ENCODE measurements at regions not wholly inside any gene's neighbourhood (a gene's known extent, or its start where the extent isn't known, plus 50 kb on each side); places are given as distances from the start of the nearest gene placed in this dataset.

DNA sequence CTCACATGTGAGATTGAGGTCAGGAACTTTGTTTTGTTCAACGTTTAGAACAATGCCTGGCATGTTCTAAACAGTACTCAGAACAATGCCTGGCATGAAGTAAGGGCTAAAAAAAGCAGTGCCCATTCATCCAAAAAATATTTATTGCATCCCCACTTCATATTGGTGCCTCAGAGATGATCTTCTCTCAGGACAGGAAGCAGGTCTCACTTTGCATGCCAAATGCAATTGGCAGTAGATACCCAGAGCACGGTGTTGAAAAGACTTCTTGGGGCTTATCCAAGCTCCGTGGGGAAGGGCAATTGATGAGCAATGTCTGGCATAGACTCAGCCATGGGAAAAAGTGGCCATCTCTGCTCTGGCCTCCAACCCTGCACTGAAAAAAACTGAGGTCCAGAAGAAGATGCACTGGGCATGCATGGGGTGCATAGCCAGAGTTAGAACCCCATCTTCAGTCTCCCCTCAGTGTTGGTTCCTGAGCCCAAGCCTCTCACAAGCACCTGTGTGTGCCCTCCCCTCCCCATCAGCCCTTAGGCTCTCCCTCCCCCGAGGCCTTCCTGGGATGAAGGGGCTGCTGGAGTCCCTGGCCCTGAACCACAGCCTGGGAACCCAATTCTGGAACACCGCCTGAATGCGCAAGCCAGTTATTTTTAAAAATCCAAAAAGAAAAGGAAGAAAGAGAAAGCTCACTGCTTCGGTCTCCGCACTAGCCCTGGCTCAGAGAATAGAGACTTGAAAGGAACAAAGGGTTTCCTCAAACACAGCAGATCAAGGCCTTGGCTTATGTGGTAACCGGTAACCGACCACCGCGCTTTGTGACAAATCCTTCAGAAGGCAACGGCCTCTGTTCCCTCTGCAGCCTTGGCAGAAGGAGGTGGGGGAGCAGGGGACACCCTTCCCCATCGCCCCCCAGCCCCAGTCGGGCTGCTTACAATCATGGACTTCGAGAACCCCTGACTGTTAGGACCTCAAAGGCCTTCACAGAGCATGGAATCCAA lies 78.5 kb upstream of the SIRPA start:
- no peak overlapping the region for H3K4me2 ChIP-seq (ENCODE audit: control insufficient read depth, insufficient read depth)
- FAIRE-seq: no peak
- POLR2A ChIA-PET: no interaction called here

DNA sequence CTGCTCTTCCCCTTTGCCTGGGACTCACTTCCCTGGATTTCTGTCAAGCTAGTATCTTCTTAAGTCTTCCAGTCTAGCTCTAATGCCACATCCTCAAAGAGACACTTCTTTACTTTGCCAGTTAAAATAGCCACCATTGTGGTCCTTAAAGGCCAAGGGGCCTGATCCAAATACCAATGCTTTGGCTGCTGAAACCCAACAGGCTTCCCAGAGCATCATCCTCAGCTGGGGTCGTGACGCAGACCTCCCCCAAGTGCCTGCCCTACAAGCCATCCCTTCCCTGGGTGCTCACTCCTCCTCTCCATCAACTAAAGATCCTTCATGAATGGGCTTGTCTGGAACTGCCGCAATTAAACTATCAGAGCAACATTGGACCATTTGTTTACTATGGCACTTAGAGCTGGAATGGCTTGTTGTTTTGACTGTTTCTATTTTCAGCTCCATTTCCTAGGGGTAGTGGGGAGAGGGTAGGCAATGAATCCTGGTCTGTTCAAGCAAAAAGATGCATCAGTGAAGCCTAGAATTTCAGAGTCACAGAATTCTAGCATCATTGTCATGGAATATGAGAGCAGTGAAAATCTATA lies 79.6 kb upstream of the SIRPA start:
- intact Hi-C loops (cut with micrococcal nuclease; ENCODE audit: unreplicated experiment): no loop called here
- ChIA-PET CTCF (no interaction called here), POLR2A (no interaction called here), SMC1A (ENCODE audit: uncharacterized antibody, unreplicated experiment) (interaction anchor here (0.9 kb wide), 1 partner anchor 982 kb away, joined by 3 read pairs; the partner anchor contains the start of gene FAM110A), RAD21 (ENCODE audit: unreplicated experiment) (interaction anchor here (0.6 kb wide), 1 partner anchor 22 kb away, joined by 3 read pairs; no protein-coding TSS in a partner anchor)
- H3K27me3 ChIP-seq (replicated peaks in 1 of 2; ENCODE audit: control insufficient read depth in 2 of 2, insufficient read depth in 2 of 2, low read length in 1 of 2): peaks cover 4 to 5% of the 10 kb centered on the region in 2 experiments; a peak in 3 of 4 replicates
- no peaks in the 10 kb centered on the region for H3K36me3 ChIP-seq (ENCODE audit: control insufficient read depth in 2 of 2, insufficient read depth in 2 of 2, low read length in 1 of 2)
- no peak for TF ChIP-seq CREB1 (IDR thresholded peaks at IDR 0.05; ENCODE audit: low read depth)
- TF ChIP-seq, protein P1, sequence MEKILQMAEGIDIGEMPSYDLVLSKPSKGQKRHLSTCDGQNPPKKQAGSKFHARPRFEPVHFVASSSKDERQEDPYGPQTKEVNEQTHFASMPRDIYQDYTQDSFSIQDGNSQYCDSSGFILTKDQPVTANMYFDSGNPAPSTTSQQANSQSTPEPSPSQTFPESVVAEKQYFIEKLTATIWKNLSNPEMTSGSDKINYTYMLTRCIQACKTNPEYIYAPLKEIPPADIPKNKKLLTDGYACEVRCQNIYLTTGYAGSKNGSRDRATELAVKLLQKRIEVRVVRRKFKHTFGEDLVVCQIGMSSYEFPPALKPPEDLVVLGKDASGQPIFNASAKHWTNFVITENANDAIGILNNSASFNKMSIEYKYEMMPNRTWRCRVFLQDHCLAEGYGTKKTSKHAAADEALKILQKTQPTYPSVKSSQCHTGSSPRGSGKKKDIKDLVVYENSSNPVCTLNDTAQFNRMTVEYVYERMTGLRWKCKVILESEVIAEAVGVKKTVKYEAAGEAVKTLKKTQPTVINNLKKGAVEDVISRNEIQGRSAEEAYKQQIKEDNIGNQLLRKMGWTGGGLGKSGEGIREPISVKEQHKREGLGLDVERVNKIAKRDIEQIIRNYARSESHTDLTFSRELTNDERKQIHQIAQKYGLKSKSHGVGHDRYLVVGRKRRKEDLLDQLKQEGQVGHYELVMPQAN (conservative IDR thresholded peaks at IDR 0.05): no peak
- TF ChIP-seq, protein P2, sequence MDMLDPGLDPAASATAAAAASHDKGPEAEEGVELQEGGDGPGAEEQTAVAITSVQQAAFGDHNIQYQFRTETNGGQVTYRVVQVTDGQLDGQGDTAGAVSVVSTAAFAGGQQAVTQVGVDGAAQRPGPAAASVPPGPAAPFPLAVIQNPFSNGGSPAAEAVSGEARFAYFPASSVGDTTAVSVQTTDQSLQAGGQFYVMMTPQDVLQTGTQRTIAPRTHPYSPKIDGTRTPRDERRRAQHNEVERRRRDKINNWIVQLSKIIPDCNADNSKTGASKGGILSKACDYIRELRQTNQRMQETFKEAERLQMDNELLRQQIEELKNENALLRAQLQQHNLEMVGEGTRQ (IDR thresholded peaks at IDR 0.05; ENCODE audit: borderline replicate concordance, low read depth, low read length): no peak
- TF ChIP-seq, protein P3, sequence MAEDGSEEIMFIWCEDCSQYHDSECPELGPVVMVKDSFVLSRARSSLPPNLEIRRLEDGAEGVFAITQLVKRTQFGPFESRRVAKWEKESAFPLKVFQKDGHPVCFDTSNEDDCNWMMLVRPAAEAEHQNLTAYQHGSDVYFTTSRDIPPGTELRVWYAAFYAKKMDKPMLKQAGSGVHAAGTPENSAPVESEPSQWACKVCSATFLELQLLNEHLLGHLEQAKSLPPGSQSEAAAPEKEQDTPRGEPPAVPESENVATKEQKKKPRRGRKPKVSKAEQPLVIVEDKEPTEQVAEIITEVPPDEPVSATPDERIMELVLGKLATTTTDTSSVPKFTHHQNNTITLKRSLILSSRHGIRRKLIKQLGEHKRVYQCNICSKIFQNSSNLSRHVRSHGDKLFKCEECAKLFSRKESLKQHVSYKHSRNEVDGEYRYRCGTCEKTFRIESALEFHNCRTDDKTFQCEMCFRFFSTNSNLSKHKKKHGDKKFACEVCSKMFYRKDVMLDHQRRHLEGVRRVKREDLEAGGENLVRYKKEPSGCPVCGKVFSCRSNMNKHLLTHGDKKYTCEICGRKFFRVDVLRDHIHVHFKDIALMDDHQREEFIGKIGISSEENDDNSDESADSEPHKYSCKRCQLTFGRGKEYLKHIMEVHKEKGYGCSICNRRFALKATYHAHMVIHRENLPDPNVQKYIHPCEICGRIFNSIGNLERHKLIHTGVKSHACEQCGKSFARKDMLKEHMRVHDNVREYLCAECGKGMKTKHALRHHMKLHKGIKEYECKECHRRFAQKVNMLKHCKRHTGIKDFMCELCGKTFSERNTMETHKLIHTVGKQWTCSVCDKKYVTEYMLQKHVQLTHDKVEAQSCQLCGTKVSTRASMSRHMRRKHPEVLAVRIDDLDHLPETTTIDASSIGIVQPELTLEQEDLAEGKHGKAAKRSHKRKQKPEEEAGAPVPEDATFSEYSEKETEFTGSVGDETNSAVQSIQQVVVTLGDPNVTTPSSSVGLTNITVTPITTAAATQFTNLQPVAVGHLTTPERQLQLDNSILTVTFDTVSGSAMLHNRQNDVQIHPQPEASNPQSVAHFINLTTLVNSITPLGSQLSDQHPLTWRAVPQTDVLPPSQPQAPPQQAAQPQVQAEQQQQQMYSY (CRISPR knock-in tag; IDR thresholded peaks at IDR 0.05): no peak
- H3K4me3 ChIP-seq: no peak overlapping the region
- H3K4me2 ChIP-seq (ENCODE audit: control insufficient read depth, insufficient read depth): no peak overlapping the region
- ATAC-seq (no peak), DNase-seq (ENCODE audit: low read depth, low spot score) (no peak), FAIRE-seq (no peak)
- no peak overlapping the region for H3K27ac ChIP-seq (ENCODE audit: control insufficient read depth, insufficient read depth)
- H3K9ac ChIP-seq (ENCODE audit: control insufficient read depth, insufficient read depth, low read length): no peak overlapping the region
- BruUV-seq (replicated peaks): no TSS peak
- no peaks in the 10 kb centered on the region for H3K79me2 ChIP-seq (ENCODE audit: control insufficient read depth, insufficient read depth, low read length)
- in situ Hi-C loops (cut with MboI): no loop called here
- WGBS (ENCODE audit: insufficient coverage, insufficient replicate concordance, low lambda C conversion rate, missing lambda C conversion rate): 44% methylated on average over 3 of the region's 3 CpGs
- H4K20me1 ChIP-seq (ENCODE audit: control insufficient read depth, insufficient read depth): no peaks in the 10 kb centered on the region
- H3K4me1 ChIP-seq (ENCODE audit: control insufficient read depth, insufficient read depth, low read length): peaks cover 11% of the 10 kb centered on the region
- H3K9me3 ChIP-seq (replicated peaks; ENCODE audit: control insufficient read depth, insufficient read depth, low read length): no peaks in the 10 kb centered on the region
- H2AFZ ChIP-seq (ENCODE audit: control insufficient read depth, low read depth, low read length): no peak overlapping the region

More for the DNA sequence above, 78.5 kb upstream of the SIRPA start:
- no peak overlapping the region for H2AFZ ChIP-seq (ENCODE audit: control insufficient read depth, low read depth, low read length)
- 32% methylated on average over 16 of the region's 16 CpGs for WGBS (ENCODE audit: insufficient coverage, insufficient replicate concordance, low lambda C conversion rate, missing lambda C conversion rate)
- BruUV-seq (replicated peaks): no TSS peak
- ATAC-seq: no peak
- no peak overlapping the region for H3K27ac ChIP-seq (ENCODE audit: control insufficient read depth, insufficient read depth)
- ChIA-PET RAD21 (ENCODE audit: unreplicated experiment) (interaction anchor here (0.6 kb wide), 1 partner anchor 23 kb away, joined by 3 read pairs; no protein-coding TSS in a partner anchor), SMC1A (ENCODE audit: uncharacterized antibody, unreplicated experiment) (interaction anchor here (0.7 kb wide), 1 partner anchor 369 kb away, joined by 3 read pairs; no protein-coding TSS in a partner anchor), CTCF (no interaction called here)
- peaks cover 1% of the 10 kb centered on the region for H3K4me1 ChIP-seq (ENCODE audit: control insufficient read depth, insufficient read depth, low read length)
- peaks cover 4 to 5% of the 10 kb centered on the region in 2 experiments; a peak in 3 of 4 replicates for H3K27me3 ChIP-seq (replicated peaks in 1 of 2; ENCODE audit: control insufficient read depth in 2 of 2, insufficient read depth in 2 of 2, low read length in 1 of 2)
- no peaks in the 10 kb centered on the region for H4K20me1 ChIP-seq (ENCODE audit: control insufficient read depth, insufficient read depth)
- in situ Hi-C loops (cut with MboI): no loop called here
- H3K9ac ChIP-seq (ENCODE audit: control insufficient read depth, insufficient read depth, low read length): no peak overlapping the region
- no peaks in the 10 kb centered on the region for H3K36me3 ChIP-seq (ENCODE audit: control insufficient read depth in 2 of 2, insufficient read depth in 2 of 2, low read length in 1 of 2)
- intact Hi-C loops (cut with micrococcal nuclease; ENCODE audit: unreplicated experiment): no loop called here
- DNase-seq (ENCODE audit: low read depth, low spot score): no peak
- no peaks in the 10 kb centered on the region for H3K79me2 ChIP-seq (ENCODE audit: control insufficient read depth, insufficient read depth, low read length)
- H3K4me3 ChIP-seq: no peak overlapping the region
- H3K9me3 ChIP-seq (replicated peaks; ENCODE audit: control insufficient read depth, insufficient read depth, low read length): no peaks in the 10 kb centered on the region; the same call in 2 of the 3 replicates
- TF ChIP-seq RELA (IDR thresholded peaks at IDR 0.05; ENCODE audit: borderline replicate concordance, partially characterized antibody) (no peak), ZSCAN29 (IDR thresholded peaks at IDR 0.05) (no peak), POU2F2 (IDR thresholded peaks at IDR 0.05; ENCODE audit: borderline replicate concordance, low read depth, low read length) (no peak)

Data from GM12878 (cell line).